GM12878 (cell line): ENCODE measurements at regions not wholly inside any gene's neighbourhood (a gene's known extent, or its start where the extent isn't known, plus 50 kb on each side); places are given as distances from the start of the nearest gene placed in this dataset.

Experiments
- ATAC-seq: fragments of 200-7000 bp; cut with Tn5 transposase; 3 replicates; pipeline ENCODE4 v1.9.1; 2020; ENCODE audit warnings: mild to moderate bottlenecking, moderate library complexity
- BruUV-seq: library from RNA; stranded (reverse); fragments of 400-500 nt; replicated peaks from 2 replicates; lab custom pipeline; 2021; lab: Mats Ljungman, UMichigan
- CTCF ChIA-PET: fragments of 300-600 bp; sonication (Branson Sonifier 250); formaldehyde crosslinking; extraction: SDS; loops from one replicate; lab custom pipeline; 2021; ENCODE audit warnings: inconsistent platforms; lab: Yijun Ruan, JAX
- POLR2A ChIA-PET: fragments of 350-600 bp; formaldehyde crosslinking; extraction: SDS; loops from one replicate; lab custom pipeline; 2021; ENCODE audit warnings: inconsistent platforms; lab: Charles Lee
- RAD21 ChIA-PET: fragments of 300-600 bp; sonication (Branson Sonifier 250); formaldehyde crosslinking; loops from one replicate; lab custom pipeline; 2023; ENCODE audit warnings: antibody characterized with exemption; ENCODE audit not compliant: unreplicated experiment; lab: Charles Lee
- SMC1A ChIA-PET: fragments of 300-600 bp; sonication (Branson Sonifier 250); formaldehyde crosslinking; loops from one replicate; lab custom pipeline; 2023; ENCODE audit not compliant: unreplicated experiment, uncharacterized antibody; lab: Charles Lee
- DNase-seq: peaks from one replicate; pipeline ENCODE4 v3.0.0-alpha.2; 2011; ENCODE audit warnings: low read depth, low spot score
- FAIRE-seq: peaks from 3 replicates; lab custom pipeline; 2011; peaks lifted over from hg19 to GRCh38; lab: Jason Lieb, UNC
- H2AFZ ChIP-seq: 2 replicates; pipeline ENCODE4 v1.6.0; 2011; ENCODE audit warnings: low read depth, low read length, control low read depth; ENCODE audit not compliant: control insufficient read depth
- H3K27ac ChIP-seq: 2 replicates; pipeline ENCODE4 v1.5.1; 2011; ENCODE audit warnings: control low read depth; ENCODE audit not compliant: control insufficient read depth, insufficient read depth
- H3K27me3 ChIP-seq, 2 experiments: replicated peaks in 1 of 2; 2 replicates each; pipeline versions ENCODE4 v1.6.0 to v1.6.1; 2011; ENCODE audit warnings: low read length in 1 of 2; ENCODE audit not compliant: control insufficient read depth in 2 of 2, insufficient read depth in 2 of 2
- H3K36me3 ChIP-seq, 2 experiments: 2 replicates each; pipeline ENCODE4 v1.5.1; 2011; ENCODE audit warnings: low read length in 1 of 2; ENCODE audit not compliant: control insufficient read depth in 2 of 2, insufficient read depth in 2 of 2
- H3K4me1 ChIP-seq: 2 replicates; pipeline ENCODE4 v1.6.1; 2011; ENCODE audit warnings: mild to moderate bottlenecking, low read length, moderate library complexity, mixed read lengths; ENCODE audit not compliant: control insufficient read depth, insufficient read depth
- H3K4me2 ChIP-seq: 2 replicates; pipeline ENCODE4 v1.6.0; 2011; ENCODE audit warnings: control low read depth; ENCODE audit not compliant: control insufficient read depth, insufficient read depth
- H3K4me3 ChIP-seq: fragments of 200-600 bp; sonication (generic); 2 replicates; pipeline ENCODE4 v1.5.1; 2016
- H3K79me2 ChIP-seq: 2 replicates; pipeline ENCODE4 v1.6.0; 2011; ENCODE audit warnings: low read length; ENCODE audit not compliant: control insufficient read depth, insufficient read depth
- H3K9ac ChIP-seq: 2 replicates; pipeline ENCODE4 v1.8.0; 2011; ENCODE audit warnings: low read length, control low read depth, mixed read lengths; ENCODE audit not compliant: control insufficient read depth, insufficient read depth
- H3K9me3 ChIP-seq: replicated peaks from 3 replicates; pipeline ENCODE4 v1.5.1; 2011; ENCODE audit warnings: mild to moderate bottlenecking, low read length; ENCODE audit not compliant: control insufficient read depth, insufficient read depth
- H4K20me1 ChIP-seq: 2 replicates; pipeline ENCODE4 v1.6.0; 2011; ENCODE audit not compliant: control insufficient read depth, insufficient read depth
- ATF7 ChIP-seq: fragments of 450-650 bp; IDR thresholded peaks from 2 replicates; pipeline ENCODE4 v1.6.1; 2016; ENCODE audit warnings: low read depth, mild to moderate bottlenecking
- BCL11A ChIP-seq: IDR thresholded peaks from 2 replicates; pipeline ENCODE4 v1.6.1; 2011; ENCODE audit warnings: low read depth, low read length
- CBX5 ChIP-seq: sonication (generic); IDR thresholded peaks from 2 replicates; pipeline ENCODE4 v1.6.1; 2016; ENCODE audit warnings: low read depth, moderate library complexity, mild to moderate bottlenecking, inconsistent platforms
- EED ChIP-seq: sonication (generic); IDR thresholded peaks from 2 replicates; pipeline ENCODE4 v1.6.1; 2016; ENCODE audit warnings: antibody characterized with exemption, low read depth
- HDAC6 ChIP-seq: fragments of 200-600 bp; sonication (generic); IDR thresholded peaks from one replicate; pipeline ENCODE4 v1.8.0; 2017; ENCODE audit warnings: antibody characterized with exemption; ENCODE audit not compliant: unreplicated experiment
- JUND ChIP-seq: IDR thresholded peaks from 2 replicates; pipeline ENCODE4 v1.6.1; 2012; ENCODE audit warnings: low read depth, mild to moderate bottlenecking, low read length, improper control_type of control experiment, moderate library complexity
- KLF5 ChIP-seq: fragments of 450-650 bp; IDR thresholded peaks from 2 replicates; pipeline ENCODE4 v1.6.1; 2014; ENCODE audit warnings: mild to moderate bottlenecking; ENCODE audit not compliant: partially characterized antibody
- NFXL1 ChIP-seq: fragments of 450-650 bp; IDR thresholded peaks from 2 replicates; pipeline ENCODE4 v1.6.1; 2017; ENCODE audit warnings: antibody characterized with exemption, mild to moderate bottlenecking, borderline replicate concordance
- PAX8 ChIP-seq: fragments of 450-650 bp; IDR thresholded peaks from 2 replicates; pipeline ENCODE4 v1.6.1; 2017; ENCODE audit warnings: mild to moderate bottlenecking, moderate library complexity
- RFX5 ChIP-seq: IDR thresholded peaks from 2 replicates; pipeline ENCODE4 v1.6.1; 2011; ENCODE audit warnings: low read depth, low read length, improper control_type of control experiment
- ZNF274 ChIP-seq: IDR thresholded peaks from one replicate; pipeline ENCODE4 v1.8.0; 2011; ENCODE audit not compliant: insufficient read length, insufficient read depth
- ZNF384 ChIP-seq: IDR thresholded peaks from 2 replicates; pipeline ENCODE4 v1.6.1; 2012; ENCODE audit warnings: low read depth, mild to moderate bottlenecking, low read length, improper control_type of control experiment, borderline replicate concordance
- ZSCAN29 ChIP-seq: fragments of 450-650 bp; IDR thresholded peaks from 2 replicates; pipeline ENCODE4 v1.6.1; 2017; ENCODE audit warnings: mild to moderate bottlenecking, moderate library complexity
- in situ Hi-C: fragments of 300-500 bp; cut with MboI; formaldehyde crosslinking; loops from 9 replicates; pipeline ENCODE4 v1.14.3; 2018; ENCODE audit warnings: mixed read lengths
- intact Hi-C: fragments of 100-400 bp; cut with micrococcal nuclease; formaldehyde crosslinking; loops from one replicate; pipeline ENCODE4 v1.14.2; 2022; ENCODE audit not compliant: unreplicated experiment
- TF ChIP-seq, protein P1 (sequence below): IDR thresholded peaks from 2 replicates; pipeline ENCODE4 v1.6.1; 2012; ENCODE audit warnings: low read depth, low read length, improper control_type of control experiment
- TF ChIP-seq, protein P2 (sequence below): IDR thresholded peaks from 2 replicates; pipeline ENCODE4 v1.6.1; 2012; ENCODE audit warnings: improper control_type of control experiment, low read depth, low read length; ENCODE audit not compliant: insufficient replicate concordance

DNA sequence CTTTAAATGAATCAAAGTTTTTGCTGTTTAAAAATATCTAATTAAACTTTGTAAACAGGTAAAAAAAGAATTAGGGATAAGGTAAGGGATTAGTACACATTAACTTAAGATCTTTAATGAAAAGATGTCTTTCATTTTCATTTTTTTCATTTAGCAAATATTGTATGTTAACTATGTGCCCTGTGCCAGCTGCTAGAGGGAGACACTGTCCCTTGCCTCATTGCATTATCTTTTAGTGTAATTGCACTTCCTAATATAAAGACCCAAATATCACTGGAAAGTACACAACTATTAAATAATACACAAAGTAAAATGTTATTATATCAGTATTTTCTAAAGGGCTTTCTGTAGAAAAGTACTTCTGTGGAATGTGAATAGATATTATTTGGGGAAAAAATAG lies 102.7 kb downstream of the GPR37 start:
- no peak overlapping the region for H2AFZ ChIP-seq
- no peaks in the 10 kb centered on the region for H3K27me3 ChIP-seq
- POLR2A ChIA-PET: no interaction called here
- FAIRE-seq: no peak
- no peak overlapping the region for H3K9ac ChIP-seq
- no peaks in the 10 kb centered on the region for H3K36me3 ChIP-seq
- BruUV-seq: no TSS peak
- no peaks in the 10 kb centered on the region for H3K9me3 ChIP-seq
- in situ Hi-C loops (no loop called here), intact Hi-C loops (no loop called here)
- no peak for TF ChIP-seq BCL11A
- TF ChIP-seq PAX8: no peak
- no peak for TF ChIP-seq HDAC6
- TF ChIP-seq, protein P1, sequence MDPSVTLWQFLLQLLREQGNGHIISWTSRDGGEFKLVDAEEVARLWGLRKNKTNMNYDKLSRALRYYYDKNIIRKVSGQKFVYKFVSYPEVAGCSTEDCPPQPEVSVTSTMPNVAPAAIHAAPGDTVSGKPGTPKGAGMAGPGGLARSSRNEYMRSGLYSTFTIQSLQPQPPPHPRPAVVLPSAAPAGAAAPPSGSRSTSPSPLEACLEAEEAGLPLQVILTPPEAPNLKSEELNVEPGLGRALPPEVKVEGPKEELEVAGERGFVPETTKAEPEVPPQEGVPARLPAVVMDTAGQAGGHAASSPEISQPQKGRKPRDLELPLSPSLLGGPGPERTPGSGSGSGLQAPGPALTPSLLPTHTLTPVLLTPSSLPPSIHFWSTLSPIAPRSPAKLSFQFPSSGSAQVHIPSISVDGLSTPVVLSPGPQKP: no peak
- TF ChIP-seq, protein P2, sequence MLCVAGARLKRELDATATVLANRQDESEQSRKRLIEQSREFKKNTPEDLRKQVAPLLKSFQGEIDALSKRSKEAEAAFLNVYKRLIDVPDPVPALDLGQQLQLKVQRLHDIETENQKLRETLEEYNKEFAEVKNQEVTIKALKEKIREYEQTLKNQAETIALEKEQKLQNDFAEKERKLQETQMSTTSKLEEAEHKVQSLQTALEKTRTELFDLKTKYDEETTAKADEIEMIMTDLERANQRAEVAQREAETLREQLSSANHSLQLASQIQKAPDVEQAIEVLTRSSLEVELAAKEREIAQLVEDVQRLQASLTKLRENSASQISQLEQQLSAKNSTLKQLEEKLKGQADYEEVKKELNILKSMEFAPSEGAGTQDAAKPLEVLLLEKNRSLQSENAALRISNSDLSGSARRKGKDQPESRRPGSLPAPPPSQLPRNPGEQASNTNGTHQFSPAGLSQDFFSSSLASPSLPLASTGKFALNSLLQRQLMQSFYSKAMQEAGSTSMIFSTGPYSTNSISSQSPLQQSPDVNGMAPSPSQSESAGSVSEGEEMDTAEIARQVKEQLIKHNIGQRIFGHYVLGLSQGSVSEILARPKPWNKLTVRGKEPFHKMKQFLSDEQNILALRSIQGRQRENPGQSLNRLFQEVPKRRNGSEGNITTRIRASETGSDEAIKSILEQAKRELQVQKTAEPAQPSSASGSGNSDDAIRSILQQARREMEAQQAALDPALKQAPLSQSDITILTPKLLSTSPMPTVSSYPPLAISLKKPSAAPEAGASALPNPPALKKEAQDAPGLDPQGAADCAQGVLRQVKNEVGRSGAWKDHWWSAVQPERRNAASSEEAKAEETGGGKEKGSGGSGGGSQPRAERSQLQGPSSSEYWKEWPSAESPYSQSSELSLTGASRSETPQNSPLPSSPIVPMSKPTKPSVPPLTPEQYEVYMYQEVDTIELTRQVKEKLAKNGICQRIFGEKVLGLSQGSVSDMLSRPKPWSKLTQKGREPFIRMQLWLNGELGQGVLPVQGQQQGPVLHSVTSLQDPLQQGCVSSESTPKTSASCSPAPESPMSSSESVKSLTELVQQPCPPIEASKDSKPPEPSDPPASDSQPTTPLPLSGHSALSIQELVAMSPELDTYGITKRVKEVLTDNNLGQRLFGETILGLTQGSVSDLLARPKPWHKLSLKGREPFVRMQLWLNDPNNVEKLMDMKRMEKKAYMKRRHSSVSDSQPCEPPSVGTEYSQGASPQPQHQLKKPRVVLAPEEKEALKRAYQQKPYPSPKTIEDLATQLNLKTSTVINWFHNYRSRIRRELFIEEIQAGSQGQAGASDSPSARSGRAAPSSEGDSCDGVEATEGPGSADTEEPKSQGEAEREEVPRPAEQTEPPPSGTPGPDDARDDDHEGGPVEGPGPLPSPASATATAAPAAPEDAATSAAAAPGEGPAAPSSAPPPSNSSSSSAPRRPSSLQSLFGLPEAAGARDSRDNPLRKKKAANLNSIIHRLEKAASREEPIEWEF: no peak
- TF ChIP-seq ZSCAN29: no peak
- TF ChIP-seq ZNF384: no peak
- TF ChIP-seq ZNF274: no peak
- no peak for TF ChIP-seq RFX5
- TF ChIP-seq CBX5: no peak
- TF ChIP-seq NFXL1: no peak
- TF ChIP-seq EED: no peak
- no peak for TF ChIP-seq JUND
- TF ChIP-seq KLF5: no peak
- no peak for TF ChIP-seq ATF7
- ATAC-seq: no peak
- no peaks in the 10 kb centered on the region for H4K20me1 ChIP-seq
- no peaks in the 10 kb centered on the region for H3K79me2 ChIP-seq
- no peak overlapping the region for H3K4me2 ChIP-seq
- H3K4me3 ChIP-seq: no peak overlapping the region
- SMC1A ChIA-PET: no interaction called here
- no peak overlapping the region for H3K27ac ChIP-seq
- RAD21 ChIA-PET: no interaction called here
- no peak for DNase-seq
- H3K4me1 ChIP-seq: no peaks in the 10 kb centered on the region
- CTCF ChIA-PET: no interaction called here
